SJSA1 (cell line): ENCODE measurements at regions not wholly inside any gene's neighbourhood (a gene's known extent, or its start where the extent isn't known, plus 50 kb on each side); places are given as distances from the start of the nearest gene placed in this dataset.

ENCODE experiments used
- DNase-seq, 2 experiments: peaks; one replicate each; pipeline ENCODE4 v3.0.0-alpha.2; 2015 to 2020; ENCODE audit warnings: low spot score in 2 of 2, low read depth in 1 of 2
- H3K27ac ChIP-seq: fragments of 250-450 bp; sonication (Bioruptor Pico); 2 replicates; pipeline ENCODE4 v1.5.1; 2020; ENCODE audit warnings: mild to moderate bottlenecking, moderate library complexity
- H3K27me3 ChIP-seq: fragments of 250-450 bp; sonication (Bioruptor Pico); replicated peaks from 2 replicates; pipeline ENCODE4 v1.5.1; 2020; ENCODE audit warnings: mild to moderate bottlenecking, moderate library complexity
- H3K36me3 ChIP-seq: fragments of 250-450 bp; sonication (Bioruptor Pico); 2 replicates; pipeline ENCODE4 v1.5.1; 2020; ENCODE audit warnings: mild to moderate bottlenecking
- H3K4me1 ChIP-seq: fragments of 250-450 bp; sonication (Bioruptor Pico); replicated peaks from 2 replicates; pipeline ENCODE4 v1.6.1; 2021; ENCODE audit warnings: mild to moderate bottlenecking
- H3K4me3 ChIP-seq: fragments of 250-450 bp; sonication (Bioruptor Pico); 2 replicates; pipeline ENCODE4 v1.5.1; 2020; ENCODE audit warnings: mild to moderate bottlenecking
- H3K9me3 ChIP-seq: fragments of 250-450 bp; sonication (Bioruptor Pico); replicated peaks from 2 replicates; pipeline ENCODE4 v1.5.1; 2020; ENCODE audit warnings: mild to moderate bottlenecking

- H3K27me3 ChIP-seq, result no peaks in the 10 kb centered on the region
- H3K36me3 ChIP-seq, result no peaks in the 10 kb centered on the region
- H3K4me3 ChIP-seq, result no peak overlapping the region
- H3K9me3 ChIP-seq, result peaks cover 1% of the 10 kb centered on the region
- no peak overlapping the region for H3K27ac ChIP-seq
- DNase-seq, result no peak
- H3K4me1 ChIP-seq, result no peaks in the 10 kb centered on the region
Observed at GRCh38 chr16:62913333-62913732, 877.1 kb upstream of the CDH8 start.

- Histone ChIP-seq H3K4me1 (no peaks in the 10 kb centered on the region), H3K9me3 (peaks cover 4% of the 10 kb centered on the region; the same call in 1 of the 2 replicates), H3K36me3 (no peaks in the 10 kb centered on the region), H3K4me3 (no peak overlapping the region), H3K27me3 (no peaks in the 10 kb centered on the region), H3K27ac (no peak overlapping the region)
- DNase-seq, result no peak
Observed at GRCh38 chr16:62909597-62909996, 873.4 kb upstream of the CDH8 start.

- H3K9me3 ChIP-seq, result peaks cover 4% of the 10 kb centered on the region; the same call in 1 of the 2 replicates
Observed at GRCh38 chr16:62907562-62907961, 871.3 kb upstream of the CDH8 start.

GRCh38 chr16:62903961-62904502 is 867.8 kb upstream of the CDH8 start:
- H3K9me3 ChIP-seq, result peaks cover 4% of the 10 kb centered on the region; the same call in 1 of the 2 replicates

More at GRCh38 chr16:62907562-62907961, 871.3 kb upstream of the CDH8 start:
- Histone ChIP-seq H3K4me1 (no peaks in the 10 kb centered on the region), H3K27me3 (no peaks in the 10 kb centered on the region), H3K4me3 (no peak overlapping the region), H3K36me3 (no peaks in the 10 kb centered on the region), H3K27ac (no peak overlapping the region)
- no peak for DNase-seq

GRCh38 chr16:62899737-62900136 is 863.5 kb upstream of the CDH8 start:
- no peaks in the 10 kb centered on the region for H3K4me1 ChIP-seq
- no peaks in the 10 kb centered on the region for H3K27me3 ChIP-seq
- H3K9me3 ChIP-seq, result no peaks in the 10 kb centered on the region; the same call in 1 of the 2 replicates
- no peak for DNase-seq
- H3K27ac ChIP-seq, result no peak overlapping the region
- H3K4me3 ChIP-seq, result no peak overlapping the region
- H3K36me3 ChIP-seq, result no peaks in the 10 kb centered on the region

More at GRCh38 chr16:62903961-62904502, 867.8 kb upstream of the CDH8 start:
- no peak for DNase-seq
- H3K4me1 ChIP-seq, result no peaks in the 10 kb centered on the region
- no peak overlapping the region for H3K4me3 ChIP-seq
- H3K27me3 ChIP-seq, result no peaks in the 10 kb centered on the region
- H3K36me3 ChIP-seq, result no peaks in the 10 kb centered on the region
- no peak overlapping the region for H3K27ac ChIP-seq

GRCh38 chr16:62889097-62889496 is 852.9 kb upstream of the CDH8 start:
- Histone ChIP-seq H3K36me3 (no peaks in the 10 kb centered on the region), H3K27me3 (no peaks in the 10 kb centered on the region), H3K4me3 (no peak overlapping the region), H3K9me3 (no peaks in the 10 kb centered on the region), H3K4me1 (no peaks in the 10 kb centered on the region), H3K27ac (no peak overlapping the region)
- DNase-seq, result no peak

- Histone ChIP-seq H3K4me3 (no peak overlapping the region), H3K27ac (no peak overlapping the region), H3K9me3 (no peaks in the 10 kb centered on the region), H3K27me3 (no peaks in the 10 kb centered on the region), H3K36me3 (no peaks in the 10 kb centered on the region), H3K4me1 (no peaks in the 10 kb centered on the region)
- DNase-seq, result no peak
Observed at GRCh38 chr16:62883509-62883908, 847.3 kb upstream of the CDH8 start.

- DNase-seq, result no peak
- Histone ChIP-seq H3K36me3 (no peaks in the 10 kb centered on the region), H3K9me3 (no peaks in the 10 kb centered on the region), H3K27ac (no peak overlapping the region), H3K4me1 (no peaks in the 10 kb centered on the region), H3K4me3 (no peak overlapping the region), H3K27me3 (no peaks in the 10 kb centered on the region)
Observed at GRCh38 chr16:62882552-62883221, 846.4 kb upstream of the CDH8 start.

- no peak overlapping the region for H3K27ac ChIP-seq
- H3K4me1 ChIP-seq, result no peaks in the 10 kb centered on the region
- H3K4me3 ChIP-seq, result no peak overlapping the region
- H3K36me3 ChIP-seq, result no peaks in the 10 kb centered on the region
- no peaks in the 10 kb centered on the region; the same call in 1 of the 2 replicates for H3K9me3 ChIP-seq
- no peak for DNase-seq
- H3K27me3 ChIP-seq, result no peaks in the 10 kb centered on the region
Observed at GRCh38 chr16:62876133-62876532, 839.9 kb upstream of the CDH8 start.

GRCh38 chr16:62872339-62872738 is 836.1 kb upstream of the CDH8 start:
- Histone ChIP-seq H3K4me3 (no peak overlapping the region), H3K27me3 (no peaks in the 10 kb centered on the region), H3K4me1 (no peaks in the 10 kb centered on the region), H3K36me3 (no peaks in the 10 kb centered on the region), H3K9me3 (peaks cover 3% of the 10 kb centered on the region; the same call in 1 of the 2 replicates), H3K27ac (no peak overlapping the region)
- DNase-seq, result no peak

GRCh38 chr16:62870554-62870953 is 834.3 kb upstream of the CDH8 start:
- H3K27me3 ChIP-seq, result no peaks in the 10 kb centered on the region
- H3K4me1 ChIP-seq, result no peaks in the 10 kb centered on the region
- H3K36me3 ChIP-seq, result no peaks in the 10 kb centered on the region
- DNase-seq, result no peak
- peaks cover 3% of the 10 kb centered on the region; the same call in 1 of the 2 replicates for H3K9me3 ChIP-seq
- no peak overlapping the region for H3K27ac ChIP-seq
- H3K4me3 ChIP-seq, result no peak overlapping the region

- Histone ChIP-seq H3K9me3 (0 out of 2 replicates have a peak, but pooled peaks cover 3% of the 10 kb centered on the region), H3K27ac (no peak overlapping the region), H3K27me3 (no peaks in the 10 kb centered on the region), H3K4me3 (no peak overlapping the region), H3K36me3 (no peaks in the 10 kb centered on the region), H3K4me1 (no peaks in the 10 kb centered on the region)
- no peak for DNase-seq
Observed at GRCh38 chr16:62869837-62870236, 833.6 kb upstream of the CDH8 start.

GRCh38 chr16:62863139-62863538 is 826.9 kb upstream of the CDH8 start:
- no peaks in the 10 kb centered on the region for H3K27me3 ChIP-seq
- H3K4me3 ChIP-seq, result no peak overlapping the region
- no peak for DNase-seq
- no peak overlapping the region for H3K27ac ChIP-seq
- H3K36me3 ChIP-seq, result no peaks in the 10 kb centered on the region
- H3K9me3 ChIP-seq, result no peaks in the 10 kb centered on the region
- H3K4me1 ChIP-seq, result no peaks in the 10 kb centered on the region

- no peak for DNase-seq
- Histone ChIP-seq H3K36me3 (no peaks in the 10 kb centered on the region), H3K4me1 (no peaks in the 10 kb centered on the region), H3K4me3 (no peak overlapping the region), H3K27me3 (no peaks in the 10 kb centered on the region), H3K27ac (no peak overlapping the region), H3K9me3 (no peaks in the 10 kb centered on the region; the same call in 1 of the 2 replicates)
Observed at GRCh38 chr16:62853887-62854286, 817.6 kb upstream of the CDH8 start.
